BLaER1 (cell line): ENCODE measurements at regions not wholly inside any gene's neighbourhood (a gene's known extent, or its start where the extent isn't known, plus 50 kb on each side); places are given as distances from the start of the nearest gene placed in this dataset.
A peak's percentile ranks its signal among the peaks of the same experiment; 100 is the strongest.

Experiments
- H3K27ac ChIP-seq: shearing (Covaris generic); formaldehyde crosslinking; 2 replicates; pipeline ENCODE4 v1.8.1; 2022
- H3K27me3 ChIP-seq: shearing (Covaris generic); formaldehyde crosslinking; 2 replicates; pipeline ENCODE4 v1.8.1; 2022
- H3K36me3 ChIP-seq: shearing (Covaris generic); formaldehyde crosslinking; 2 replicates; pipeline ENCODE4 v1.8.1; 2022
- H3K4me1 ChIP-seq: shearing (Covaris generic); formaldehyde crosslinking; 2 replicates; pipeline ENCODE4 v1.8.1; 2022
- H3K4me2 ChIP-seq: shearing (Covaris generic); formaldehyde crosslinking; 2 replicates; pipeline ENCODE4 v1.8.1; 2022
- H3K4me3 ChIP-seq: shearing (Covaris generic); formaldehyde crosslinking; 2 replicates; pipeline ENCODE4 v1.8.1; 2022
- H3K9ac ChIP-seq: shearing (Covaris generic); formaldehyde crosslinking; 2 replicates; pipeline ENCODE4 v1.8.1; 2022
- H3K9me3 ChIP-seq: shearing (Covaris generic); formaldehyde crosslinking; 2 replicates; pipeline ENCODE4 v1.8.1; 2022
- H4K20me1 ChIP-seq: shearing (Covaris generic); formaldehyde crosslinking; 2 replicates; pipeline ENCODE4 v1.8.1; 2022
- Cebpa-rat ChIP-seq: shearing (Covaris generic); IDR thresholded peaks from 2 replicates; pipeline ENCODE4 v1.8.1; 2022

DNA sequence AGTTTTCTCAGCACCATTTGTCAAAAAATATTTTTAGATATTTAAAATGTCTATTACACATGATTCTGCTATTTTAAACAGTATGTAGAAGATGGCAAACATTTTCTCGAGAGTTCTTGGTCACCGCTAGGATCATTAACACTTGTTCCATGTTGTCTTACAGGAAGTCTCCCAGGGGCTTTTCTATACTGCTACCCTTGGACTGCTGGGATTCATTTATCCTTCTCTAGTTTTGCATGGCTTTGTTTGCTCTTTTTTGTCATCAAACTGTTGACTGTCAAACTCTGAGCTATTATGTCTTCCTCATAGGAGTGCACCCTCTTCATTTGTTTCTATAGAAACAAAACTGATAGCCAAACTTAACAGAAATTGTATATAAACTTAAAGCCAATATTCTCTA is 184.9 kb downstream of the CDCA7 start:
- H3K4me3 ChIP-seq: no peak overlapping the region
- peaks cover 2% of the 10 kb centered on the region; the same call in 1 of the 2 replicates for H3K4me1 ChIP-seq
- no peak overlapping the region for H3K4me2 ChIP-seq
- H3K27me3 ChIP-seq: no peaks in the 10 kb centered on the region
- H3K27ac ChIP-seq: no peak overlapping the region
- H4K20me1 ChIP-seq: no peaks in the 10 kb centered on the region
- 0 out of 2 replicates have a peak, but pooled peaks cover 4% of the 10 kb centered on the region for H3K9me3 ChIP-seq
- no peak for TF ChIP-seq Cebpa-rat
- H3K9ac ChIP-seq: no peak overlapping the region
- H3K36me3 ChIP-seq: no peaks in the 10 kb centered on the region

- H3K27ac ChIP-seq: peak overlapping the region; percentile 55
These were observed 190.1 kb downstream of the CDCA7 start for GRCh38 chr2:173544641-173545363.

DNA sequence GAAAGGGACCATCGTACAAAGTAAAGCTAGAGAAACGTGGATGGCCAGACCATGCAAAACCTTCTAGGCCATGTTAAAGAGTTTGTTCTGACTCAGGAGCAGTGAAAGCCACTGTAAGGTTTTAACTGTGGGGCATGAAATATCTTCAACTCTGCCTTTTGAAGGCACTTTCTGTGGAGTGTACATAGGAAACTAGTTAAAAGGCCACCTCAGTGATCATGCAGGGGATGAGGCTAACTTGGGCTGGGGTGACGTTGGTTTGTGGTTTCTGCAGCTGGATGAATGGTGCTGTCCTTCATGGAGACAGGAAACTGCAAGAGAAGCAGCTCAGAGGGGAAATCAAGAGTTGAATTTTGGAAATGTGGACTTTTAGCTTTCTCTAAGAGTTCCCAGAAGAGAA is 190.7 kb downstream of the CDCA7 start:
- H3K36me3 ChIP-seq: no peaks in the 10 kb centered on the region
- no peak for TF ChIP-seq Cebpa-rat
- H3K9ac ChIP-seq: peak overlapping the region; percentile 13; the same call in 1 of the 2 replicates
- H3K9me3 ChIP-seq: no peaks in the 10 kb centered on the region; the same call in 1 of the 2 replicates
- peaks cover 20% of the 10 kb centered on the region for H3K4me1 ChIP-seq
- H3K4me3 ChIP-seq: no peak overlapping the region
- no peaks in the 10 kb centered on the region for H3K27me3 ChIP-seq
- H3K27ac ChIP-seq: peak overlapping the region; percentile 55
- no peaks in the 10 kb centered on the region for H4K20me1 ChIP-seq
- H3K4me2 ChIP-seq: peak overlapping the region; percentile 76

More at GRCh38 chr2:173544641-173545363, 190.1 kb downstream of the CDCA7 start:
- Histone ChIP-seq H3K4me2 (peak overlapping the region; percentile 76), H3K27me3 (no peaks in the 10 kb centered on the region), H3K9ac (peak overlapping the region; percentile 13; the same call in 1 of the 2 replicates), H3K36me3 (no peaks in the 10 kb centered on the region), H4K20me1 (no peaks in the 10 kb centered on the region), H3K9me3 (no peaks in the 10 kb centered on the region; the same call in 1 of the 2 replicates), H3K4me3 (no peak overlapping the region), H3K4me1 (peaks cover 20% of the 10 kb centered on the region)
- no peak for TF ChIP-seq Cebpa-rat

- Histone ChIP-seq H3K9me3 (peaks cover 4% of the 10 kb centered on the region; the same call in 1 of the 2 replicates), H3K36me3 (no peaks in the 10 kb centered on the region), H3K4me3 (no peak overlapping the region), H3K4me2 (no peak overlapping the region), H3K9ac (no peak overlapping the region), H3K27me3 (no peaks in the 10 kb centered on the region), H3K27ac (no peak overlapping the region), H4K20me1 (no peaks in the 10 kb centered on the region), H3K4me1 (peaks cover 20% of the 10 kb centered on the region)
- no peak for TF ChIP-seq Cebpa-rat
These were observed 192.8 kb downstream of the CDCA7 start for GRCh38 chr2:173547499-173547898.

GRCh38 chr2:173550143-173550542 is 195.5 kb downstream of the CDCA7 start:
- Histone ChIP-seq H3K27me3 (no peaks in the 10 kb centered on the region), H3K27ac (no peak overlapping the region), H3K9ac (no peak overlapping the region), H3K4me2 (no peak overlapping the region), H3K9me3 (peaks cover 4% of the 10 kb centered on the region; the same call in 1 of the 2 replicates), H3K4me1 (peaks cover 13% of the 10 kb centered on the region), H3K4me3 (no peak overlapping the region), H4K20me1 (no peaks in the 10 kb centered on the region), H3K36me3 (no peaks in the 10 kb centered on the region)
- no peak for TF ChIP-seq Cebpa-rat

DNA sequence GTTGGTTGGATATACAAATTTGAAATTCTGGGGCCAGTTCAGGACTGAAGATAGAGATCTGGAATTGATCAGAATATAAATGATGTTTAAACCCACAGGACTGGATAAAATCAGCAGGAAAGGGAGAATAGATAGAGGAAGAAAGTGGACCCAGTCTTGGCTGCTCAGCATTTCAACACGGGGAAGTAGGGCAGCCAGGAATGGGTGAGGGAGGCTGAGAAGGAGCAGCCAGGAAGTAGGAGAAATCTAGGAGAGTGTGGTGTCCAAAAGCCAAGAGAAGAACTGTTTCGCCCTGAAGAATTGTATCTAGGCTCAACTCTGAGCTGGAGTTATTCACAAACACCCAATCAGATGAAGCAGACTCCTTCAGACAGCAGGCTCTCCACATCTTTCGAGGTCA is 197.9 kb downstream of the CDCA7 start:
- H4K20me1 ChIP-seq: no peaks in the 10 kb centered on the region
- H3K4me3 ChIP-seq: no peak overlapping the region
- peaks cover 4% of the 10 kb centered on the region; the same call in 1 of the 2 replicates for H3K9me3 ChIP-seq
- H3K4me1 ChIP-seq: no peaks in the 10 kb centered on the region
- TF ChIP-seq Cebpa-rat: no peak
- no peak overlapping the region for H3K4me2 ChIP-seq
- no peak overlapping the region for H3K27ac ChIP-seq
- H3K9ac ChIP-seq: no peak overlapping the region
- no peaks in the 10 kb centered on the region for H3K27me3 ChIP-seq
- no peaks in the 10 kb centered on the region for H3K36me3 ChIP-seq

GRCh38 chr2:173553593-173553992 is 198.9 kb downstream of the CDCA7 start:
- Histone ChIP-seq H3K4me1 (no peaks in the 10 kb centered on the region), H3K27ac (no peak overlapping the region)
- TF ChIP-seq Cebpa-rat: no peak

GRCh38 chr2:173555833-173556232 is 201.2 kb downstream of the CDCA7 start:
- Histone ChIP-seq H3K4me1 (peaks cover 9% of the 10 kb centered on the region), H3K27me3 (no peaks in the 10 kb centered on the region), H3K9me3 (peaks cover 2% of the 10 kb centered on the region; the same call in 1 of the 2 replicates), H3K4me3 (no peak overlapping the region), H4K20me1 (no peaks in the 10 kb centered on the region), H3K27ac (no peak overlapping the region), H3K4me2 (no peak overlapping the region), H3K9ac (no peak overlapping the region), H3K36me3 (no peaks in the 10 kb centered on the region)
- TF ChIP-seq Cebpa-rat: no peak

More at GRCh38 chr2:173553593-173553992, 198.9 kb downstream of the CDCA7 start:
- H3K9me3 ChIP-seq: peaks cover 4% of the 10 kb centered on the region; the same call in 1 of the 2 replicates
- no peak overlapping the region for H3K4me3 ChIP-seq
- no peak overlapping the region for H3K9ac ChIP-seq
- H3K27me3 ChIP-seq: no peaks in the 10 kb centered on the region
- H3K4me2 ChIP-seq: no peak overlapping the region
- H3K36me3 ChIP-seq: no peaks in the 10 kb centered on the region
- H4K20me1 ChIP-seq: no peaks in the 10 kb centered on the region

GRCh38 chr2:173556816-173557215 is 202.1 kb downstream of the CDCA7 start:
- H3K36me3 ChIP-seq: no peaks in the 10 kb centered on the region
- H3K9me3 ChIP-seq: no peaks in the 10 kb centered on the region
- H3K27ac ChIP-seq: no peak overlapping the region
- no peak overlapping the region for H3K4me3 ChIP-seq
- no peak for TF ChIP-seq Cebpa-rat
- no peaks in the 10 kb centered on the region for H4K20me1 ChIP-seq
- no peak overlapping the region for H3K9ac ChIP-seq
- H3K4me2 ChIP-seq: no peak overlapping the region
- peaks cover 9% of the 10 kb centered on the region for H3K4me1 ChIP-seq
- no peaks in the 10 kb centered on the region for H3K27me3 ChIP-seq

DNA sequence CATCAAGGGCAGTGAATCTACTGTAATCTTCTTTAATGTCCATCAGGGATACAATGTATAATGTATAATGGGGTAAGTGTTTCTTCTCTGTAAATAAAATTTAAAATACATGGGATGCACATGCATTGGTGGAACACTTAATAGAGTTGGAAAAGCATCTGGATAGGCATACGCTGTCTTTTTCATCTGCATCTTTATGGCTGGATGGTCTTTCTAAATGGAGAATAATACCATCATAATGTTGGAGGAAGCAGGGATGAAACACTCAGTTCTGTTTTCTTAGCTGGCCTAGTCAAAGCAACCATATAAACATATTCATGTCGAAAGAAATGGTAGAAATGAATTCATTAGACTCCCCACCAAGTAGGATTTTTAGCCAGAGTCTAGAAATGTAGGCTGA is 202.8 kb downstream of the CDCA7 start:
- H4K20me1 ChIP-seq: no peaks in the 10 kb centered on the region
- H3K27ac ChIP-seq: no peak overlapping the region
- no peaks in the 10 kb centered on the region for H3K36me3 ChIP-seq
- no peak overlapping the region for H3K9ac ChIP-seq
- peaks cover 9% of the 10 kb centered on the region for H3K4me1 ChIP-seq
- no peaks in the 10 kb centered on the region for H3K27me3 ChIP-seq
- H3K4me2 ChIP-seq: no peak overlapping the region
- no peak for TF ChIP-seq Cebpa-rat
- no peak overlapping the region for H3K4me3 ChIP-seq
- H3K9me3 ChIP-seq: no peaks in the 10 kb centered on the region
